Kidney epithelial cell (primary cell): ENCODE measurements at regions not wholly inside any gene's neighbourhood (a gene's known extent, or its start where the extent isn't known, plus 50 kb on each side); places are given as distances from the start of the nearest gene placed in this dataset.
"Not testable (repeated sequence)": the region's sequence is repeated elsewhere in the genome, so short reads cannot be mapped to it uniquely, and the experiment has no call there.

Source experiments
- DNase-seq: peaks from one replicate; pipeline ENCODE4 v3.0.0-alpha.2; 2010; ENCODE audit warnings: low read depth
- H3K27me3 ChIP-seq: 2 replicates; pipeline ENCODE4 v1.6.0; 2011; ENCODE audit warnings: low read length; ENCODE audit not compliant: control insufficient read depth, insufficient read depth
- H3K36me3 ChIP-seq: 2 replicates; pipeline ENCODE4 v1.5.1; 2011; ENCODE audit warnings: low read length; ENCODE audit not compliant: control insufficient read depth, insufficient read depth
- H3K4me3 ChIP-seq: 2 replicates; pipeline ENCODE4 v1.5.1; 2011; ENCODE audit warnings: low read depth, mild to moderate bottlenecking, control low read depth, low read length
- TF ChIP-seq, protein P1 (sequence below): IDR thresholded peaks from 2 replicates; pipeline ENCODE4 v1.5.1; 2011; ENCODE audit warnings: mild to moderate bottlenecking, moderate library complexity, low read length, control low read depth, inconsistent platforms; ENCODE audit not compliant: insufficient read depth, poor library complexity, severe bottlenecking

DNA sequence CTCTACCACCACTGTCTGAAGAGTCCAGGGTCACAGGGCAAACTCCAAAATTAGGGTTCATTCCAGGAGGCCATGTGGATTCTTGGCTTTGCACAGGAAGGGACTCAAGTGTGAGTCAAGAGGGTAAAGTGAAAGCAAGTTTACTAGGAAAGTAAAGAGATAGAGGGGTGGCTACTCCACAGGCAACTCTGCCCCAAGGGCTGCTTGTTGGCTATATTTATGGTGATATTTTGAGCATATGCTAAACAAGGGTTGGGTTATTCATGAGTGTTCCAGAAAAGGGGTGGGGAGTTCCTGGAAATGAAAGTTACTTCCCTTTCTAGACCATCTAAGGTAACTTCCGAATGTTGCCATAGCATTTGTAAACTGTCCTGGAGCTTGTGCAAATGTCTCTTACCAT, 1222.0 kb upstream of the TENM3 start:
- TF ChIP-seq, protein P1, sequence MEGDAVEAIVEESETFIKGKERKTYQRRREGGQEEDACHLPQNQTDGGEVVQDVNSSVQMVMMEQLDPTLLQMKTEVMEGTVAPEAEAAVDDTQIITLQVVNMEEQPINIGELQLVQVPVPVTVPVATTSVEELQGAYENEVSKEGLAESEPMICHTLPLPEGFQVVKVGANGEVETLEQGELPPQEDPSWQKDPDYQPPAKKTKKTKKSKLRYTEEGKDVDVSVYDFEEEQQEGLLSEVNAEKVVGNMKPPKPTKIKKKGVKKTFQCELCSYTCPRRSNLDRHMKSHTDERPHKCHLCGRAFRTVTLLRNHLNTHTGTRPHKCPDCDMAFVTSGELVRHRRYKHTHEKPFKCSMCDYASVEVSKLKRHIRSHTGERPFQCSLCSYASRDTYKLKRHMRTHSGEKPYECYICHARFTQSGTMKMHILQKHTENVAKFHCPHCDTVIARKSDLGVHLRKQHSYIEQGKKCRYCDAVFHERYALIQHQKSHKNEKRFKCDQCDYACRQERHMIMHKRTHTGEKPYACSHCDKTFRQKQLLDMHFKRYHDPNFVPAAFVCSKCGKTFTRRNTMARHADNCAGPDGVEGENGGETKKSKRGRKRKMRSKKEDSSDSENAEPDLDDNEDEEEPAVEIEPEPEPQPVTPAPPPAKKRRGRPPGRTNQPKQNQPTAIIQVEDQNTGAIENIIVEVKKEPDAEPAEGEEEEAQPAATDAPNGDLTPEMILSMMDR: no peak
- no peak for DNase-seq
- Histone ChIP-seq H3K27me3 (no peaks in the 10 kb centered on the region), H3K4me3 (no peak overlapping the region), H3K36me3 (no peaks in the 10 kb centered on the region)

DNA sequence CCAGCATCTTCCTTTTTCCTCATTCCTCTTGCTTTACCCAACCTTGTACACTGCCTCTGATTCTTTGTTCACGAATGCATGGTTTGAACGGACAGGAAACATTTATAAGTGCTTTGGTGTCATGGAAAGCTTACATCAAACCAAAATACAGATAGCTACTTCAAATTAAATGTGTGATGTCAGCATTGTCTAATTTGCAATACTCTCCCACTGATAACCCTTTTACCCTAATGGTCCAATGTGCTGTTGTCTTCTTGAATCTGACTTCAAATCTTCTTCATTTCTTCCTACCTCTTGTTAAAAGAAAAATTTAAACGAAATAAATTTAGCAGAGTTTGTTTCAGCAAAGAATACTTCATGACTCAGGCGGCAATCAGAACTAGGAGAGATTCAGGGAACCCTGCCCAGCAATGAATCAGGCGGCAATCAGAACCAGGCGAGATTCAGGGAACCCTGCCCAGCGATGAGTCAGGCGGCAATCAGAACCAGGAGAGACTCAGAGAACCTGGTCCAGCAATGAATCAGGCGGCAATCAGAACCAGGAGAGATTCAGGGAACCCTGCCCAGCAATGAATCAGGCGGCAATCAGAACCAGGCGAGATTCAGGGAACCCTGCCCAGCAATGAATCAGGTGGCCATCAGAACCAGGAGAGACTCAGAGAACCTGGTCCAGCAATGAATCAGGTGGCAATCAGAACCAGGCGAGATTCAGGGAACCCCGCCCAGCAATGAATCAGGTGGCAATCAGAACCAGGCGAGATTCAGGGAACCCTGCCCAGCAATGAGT, 1212.9 kb upstream of the TENM3 start:
- H3K36me3 ChIP-seq, H3K27me3 ChIP-seq, DNase-seq, H3K4me3 ChIP-seq: not testable (repeated sequence)

DNA sequence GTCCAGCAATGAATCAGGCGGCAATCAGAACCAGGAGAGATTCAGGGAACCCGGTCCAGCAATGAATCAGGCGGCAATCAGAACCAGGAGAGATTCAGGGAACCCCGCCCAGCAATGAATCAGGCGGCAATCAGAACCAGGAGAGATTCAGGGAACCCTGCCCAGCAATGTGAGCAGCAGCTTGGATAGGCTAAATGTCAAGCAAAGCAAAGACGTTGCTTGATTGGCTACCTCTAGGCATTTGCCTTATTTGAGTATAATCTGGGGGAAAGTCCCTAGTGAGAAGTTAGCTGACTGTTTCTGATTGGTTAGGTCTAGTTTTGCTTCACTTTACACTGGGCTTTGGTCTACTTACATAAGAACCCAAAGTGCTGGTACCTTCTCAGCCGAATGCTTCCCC, 1212.2 kb upstream of the TENM3 start:
- Histone ChIP-seq H3K36me3 (no peaks in the 10 kb centered on the region), H3K27me3 (no peaks in the 10 kb centered on the region), H3K4me3 (no peak overlapping the region)
- DNase-seq: no peak
- TF ChIP-seq, protein P1: no peak

DNA sequence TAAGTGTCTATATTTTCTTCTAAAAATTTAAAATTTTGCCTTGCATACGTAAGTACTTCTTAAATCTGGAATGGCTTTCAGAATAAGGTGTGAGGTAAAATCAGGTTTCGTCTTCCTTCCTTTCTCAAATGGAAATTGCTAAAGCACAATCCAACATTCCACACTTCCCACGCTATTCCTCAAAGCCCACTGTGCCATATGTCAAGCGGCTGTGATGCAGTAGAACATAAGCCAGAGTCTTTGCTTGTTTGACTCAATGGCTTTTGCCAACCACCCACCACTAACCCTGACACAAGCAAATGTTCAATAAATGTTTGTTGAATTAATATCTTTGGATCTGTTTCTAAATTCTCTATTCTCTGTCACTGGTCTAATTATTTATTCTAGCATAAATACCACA, 1199.7 kb upstream of the TENM3 start:
- TF ChIP-seq, protein P1: no peak
- no peak for DNase-seq
- no peak overlapping the region for H3K4me3 ChIP-seq
- H3K36me3 ChIP-seq: no peaks in the 10 kb centered on the region
- H3K27me3 ChIP-seq: no peaks in the 10 kb centered on the region

DNA sequence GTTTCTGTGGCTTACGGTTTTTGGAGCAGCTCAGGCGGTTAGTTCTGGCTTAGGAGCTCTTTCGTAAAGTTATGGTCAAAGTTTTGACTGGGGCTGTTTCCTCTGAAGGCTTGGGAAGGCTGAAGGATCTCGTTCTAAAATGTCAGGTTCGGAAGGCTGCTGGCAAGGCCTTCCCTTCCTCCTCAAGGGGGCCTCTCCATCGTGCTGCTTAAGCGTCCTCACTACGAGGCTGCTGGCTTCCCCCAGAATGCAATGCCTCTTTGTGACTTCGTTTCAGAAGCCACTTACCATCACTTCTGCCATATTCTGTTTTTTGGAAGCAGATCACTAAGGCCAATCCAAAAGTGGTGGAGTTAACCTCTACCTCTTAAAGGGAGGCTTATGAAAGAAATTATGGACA, 1196.4 kb upstream of the TENM3 start:
- no peaks in the 10 kb centered on the region for H3K36me3 ChIP-seq
- no peak for DNase-seq
- H3K27me3 ChIP-seq: no peaks in the 10 kb centered on the region
- TF ChIP-seq, protein P1: no peak
- H3K4me3 ChIP-seq: no peak overlapping the region

DNA sequence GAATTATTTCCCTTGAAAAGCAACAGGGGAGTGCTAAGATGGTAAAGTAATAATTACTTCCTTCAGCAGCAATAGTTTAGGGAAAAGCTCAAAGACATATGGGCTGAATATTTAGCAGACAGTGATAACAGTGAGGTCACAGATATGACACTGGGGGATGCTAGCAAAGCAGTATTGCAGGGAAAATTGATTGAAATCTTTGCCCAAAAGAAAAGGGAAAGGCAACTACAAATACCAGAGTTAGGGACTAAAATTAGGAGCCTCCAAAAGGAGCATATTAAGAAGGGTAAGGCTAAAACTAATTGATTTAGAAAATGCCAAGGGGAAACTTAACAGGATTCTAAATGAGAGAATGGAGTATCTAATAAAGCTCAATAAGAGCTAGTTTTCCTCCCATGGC, 1191.3 kb upstream of the TENM3 start:
- Histone ChIP-seq H3K27me3 (no peaks in the 10 kb centered on the region), H3K36me3 (no peaks in the 10 kb centered on the region), H3K4me3 (no peak overlapping the region)
- TF ChIP-seq, protein P1: no peak
- DNase-seq: no peak
